ENCODE measurements at regions not wholly inside any gene's neighbourhood (a gene's known extent, or its start where the extent isn't known, plus 50 kb on each side); places are given as distances from the start of the nearest gene placed in this dataset.

GRCh38 chr2:217717646-217718045 is 285.1 kb downstream of the TNS1 start:
- no peak for TF ChIP-seq CTCF (IDR thresholded peaks at IDR 0.05)
- TF ChIP-seq POLR2A (IDR thresholded peaks at IDR 0.05) = no peak
